Myocyte (in vitro differentiated cells): ENCODE measurements at regions not wholly inside any gene's neighbourhood (a gene's known extent, or its start where the extent isn't known, plus 50 kb on each side); places are given as distances from the start of the nearest gene placed in this dataset.

ENCODE experiments used
- DNase-seq: peaks from one replicate; pipeline ENCODE4 v3.0.0-alpha.2; 2012; ENCODE audit warnings: low read depth

DNA sequence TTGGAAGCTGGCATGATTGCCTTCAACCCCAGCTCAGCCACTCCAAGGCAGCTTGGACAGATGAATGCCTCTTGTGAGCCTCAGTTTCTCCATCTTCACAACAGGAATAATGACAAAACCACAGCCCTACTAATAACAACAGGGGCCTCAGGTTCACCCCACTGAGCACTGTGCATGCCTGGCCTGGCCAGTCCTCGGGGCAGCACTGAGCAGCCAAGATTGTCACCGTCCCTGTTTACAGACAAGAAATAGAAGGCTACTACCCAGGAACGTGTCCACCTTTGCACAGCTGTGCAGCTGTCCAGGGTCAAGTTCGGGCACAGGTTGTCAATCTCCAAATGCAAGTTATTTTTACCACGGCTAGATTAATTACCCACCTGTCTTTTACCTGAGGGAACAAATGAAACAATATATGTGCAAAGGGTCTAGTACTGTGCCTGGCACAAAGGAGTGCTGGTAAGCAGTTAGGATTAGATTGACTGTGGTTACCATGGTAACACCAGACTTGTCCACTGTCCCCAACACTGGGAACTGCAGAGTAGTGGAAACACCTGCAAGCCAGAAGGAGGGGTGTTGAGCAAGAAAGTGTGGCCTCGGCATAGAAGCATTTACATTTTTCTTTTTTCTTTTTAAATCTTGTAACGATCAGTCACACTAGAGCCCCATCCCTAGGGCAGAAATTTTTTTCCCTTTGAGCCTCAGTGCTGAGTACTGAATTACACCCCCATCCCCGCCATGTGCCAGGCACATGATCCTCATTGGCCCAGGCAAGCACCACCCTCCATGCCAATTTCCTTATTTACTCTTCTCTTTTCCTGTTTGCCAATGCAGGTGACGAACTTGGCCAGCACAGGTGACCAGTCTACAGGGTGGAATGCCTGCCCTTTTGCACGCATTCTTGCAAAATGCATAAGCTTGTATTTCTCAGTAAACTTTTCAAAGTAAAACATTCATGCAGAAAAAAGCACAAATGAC, 66.3 kb upstream of the SLC6A6 start:
- no peak for DNase-seq

DNA sequence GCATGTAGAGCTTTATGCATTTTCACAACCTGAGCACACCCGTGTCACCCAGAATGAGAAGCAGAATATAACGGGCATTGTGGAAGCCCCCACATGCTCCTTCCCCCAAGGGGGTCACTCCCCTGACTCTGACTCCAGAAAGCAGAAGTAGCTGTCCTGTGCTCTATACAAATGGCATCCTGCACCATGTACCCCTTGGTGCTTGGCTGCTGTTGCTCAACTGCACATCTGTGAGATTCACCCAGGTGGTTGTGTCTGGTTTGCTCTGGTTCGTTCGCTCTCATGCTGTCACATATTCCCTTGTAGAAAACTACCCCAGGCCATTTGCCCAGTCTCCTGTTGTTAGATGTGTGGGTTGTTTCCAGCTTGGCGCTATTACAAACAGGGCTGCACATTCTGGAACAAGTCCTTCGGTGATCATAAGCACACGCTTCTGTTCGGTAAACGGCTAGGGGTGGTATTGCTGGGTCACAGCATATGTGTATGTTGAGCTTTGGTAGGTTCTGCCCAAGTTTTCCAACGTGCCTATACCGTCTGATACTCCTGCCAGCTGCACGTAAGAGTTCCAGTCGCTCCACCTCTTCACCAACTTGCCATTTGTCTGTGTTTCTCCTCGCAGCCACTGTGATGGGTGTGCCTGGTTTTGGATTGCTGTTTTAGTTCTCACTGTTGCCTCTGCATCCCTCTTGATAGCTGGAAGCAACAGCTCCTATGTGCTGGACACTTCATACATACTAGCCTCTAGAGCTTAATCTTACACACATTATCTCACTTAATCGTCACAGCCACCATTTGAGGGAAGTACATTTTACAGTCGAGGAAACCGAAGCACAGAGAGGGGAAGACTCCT, 65.4 kb upstream of the SLC6A6 start:
- DNase-seq, result no peak

DNA sequence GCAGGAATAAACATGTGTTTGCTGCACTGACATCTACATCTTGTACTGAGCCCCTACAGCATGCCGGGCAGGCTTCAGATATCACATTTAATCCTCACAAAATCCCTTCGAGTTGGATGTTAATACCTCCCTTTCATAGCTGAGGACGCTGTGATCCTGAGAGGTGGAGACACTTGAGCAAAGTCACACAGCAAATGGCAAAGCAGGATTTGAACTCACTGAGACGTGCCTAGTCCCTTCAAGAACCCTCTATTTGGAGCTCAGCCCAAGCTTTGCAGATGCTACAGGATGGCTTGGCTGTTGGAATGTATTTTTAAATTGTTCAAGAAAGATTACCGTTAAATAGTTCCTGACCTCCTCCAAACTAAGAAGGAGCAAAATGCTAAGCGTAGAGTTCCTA, 64.6 kb upstream of the SLC6A6 start:
- DNase-seq, result no peak

- no peak for DNase-seq
These were observed 64.2 kb upstream of the SLC6A6 start for GRCh38 chr3:14338242-14338641.

DNA sequence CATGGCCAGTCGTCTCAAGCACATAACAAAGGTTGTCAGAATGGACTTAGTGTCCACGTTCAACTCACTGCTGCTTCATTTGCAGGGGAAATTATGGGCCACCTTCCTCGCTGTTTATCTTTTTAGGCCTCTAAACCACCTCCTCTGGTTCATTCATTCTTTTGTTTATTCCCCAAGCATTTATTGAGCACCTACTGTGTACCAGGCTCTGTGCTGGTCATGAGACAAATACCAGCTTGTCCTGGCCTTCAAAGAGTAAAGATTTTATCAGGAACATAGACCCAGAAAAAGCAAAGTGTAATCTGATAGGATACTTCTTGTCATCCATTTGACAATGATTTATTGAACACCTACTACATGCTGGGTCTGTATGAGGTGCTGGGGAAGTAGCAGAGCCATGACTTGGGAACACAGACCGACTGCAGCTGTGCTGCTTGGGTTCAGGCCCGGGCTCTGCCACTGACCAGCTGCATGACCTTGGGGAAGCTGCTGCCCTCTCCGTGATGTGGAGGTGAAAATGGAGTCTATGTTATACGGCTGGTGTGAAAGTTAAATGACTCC, 63.4 kb upstream of the SLC6A6 start:
- DNase-seq, result no peak

- DNase-seq, result no peak
These were observed 61.3 kb upstream of the SLC6A6 start for GRCh38 chr3:14340960-14341708.

DNA sequence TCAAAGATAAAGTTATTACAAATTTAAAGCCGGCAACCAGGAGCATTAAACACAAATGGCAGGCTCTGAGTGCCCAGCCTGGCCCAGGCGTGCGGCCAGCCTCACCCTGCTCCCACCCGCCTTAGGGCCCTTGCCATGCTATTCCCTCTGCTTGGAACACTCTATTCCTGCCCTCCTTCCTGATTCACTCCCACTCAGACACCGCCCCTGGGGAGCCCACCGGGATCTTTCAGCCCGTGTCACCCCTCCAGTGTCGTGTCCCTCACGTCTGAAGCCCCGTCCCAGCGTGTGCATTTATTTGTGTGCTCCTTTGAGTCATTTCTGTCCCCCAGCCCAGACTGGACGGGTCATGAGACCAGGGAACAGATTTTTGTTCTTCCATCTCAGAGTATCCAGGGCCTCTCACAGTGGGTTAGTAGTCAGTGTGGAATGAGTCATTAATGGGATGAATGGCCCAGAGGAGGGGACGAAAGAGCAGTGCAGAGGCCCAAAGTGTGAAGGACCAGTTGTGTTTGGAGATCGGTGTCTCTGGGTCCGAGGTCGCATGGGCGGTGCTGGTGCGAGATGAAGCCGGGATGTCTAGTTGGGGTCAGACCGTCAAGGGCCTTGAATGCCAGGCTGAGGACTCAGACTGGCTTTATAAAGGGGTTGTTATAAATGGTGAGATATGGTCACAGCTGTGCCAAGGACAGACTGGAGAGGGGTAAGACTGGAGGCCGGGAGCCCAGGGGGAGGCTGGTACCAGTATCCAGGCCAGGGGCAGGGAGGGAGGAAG, 58.9 kb upstream of the SLC6A6 start:
- no peak for DNase-seq

- DNase-seq, result no peak
These were observed 58.1 kb upstream of the SLC6A6 start for GRCh38 chr3:14344351-14344750.

DNA sequence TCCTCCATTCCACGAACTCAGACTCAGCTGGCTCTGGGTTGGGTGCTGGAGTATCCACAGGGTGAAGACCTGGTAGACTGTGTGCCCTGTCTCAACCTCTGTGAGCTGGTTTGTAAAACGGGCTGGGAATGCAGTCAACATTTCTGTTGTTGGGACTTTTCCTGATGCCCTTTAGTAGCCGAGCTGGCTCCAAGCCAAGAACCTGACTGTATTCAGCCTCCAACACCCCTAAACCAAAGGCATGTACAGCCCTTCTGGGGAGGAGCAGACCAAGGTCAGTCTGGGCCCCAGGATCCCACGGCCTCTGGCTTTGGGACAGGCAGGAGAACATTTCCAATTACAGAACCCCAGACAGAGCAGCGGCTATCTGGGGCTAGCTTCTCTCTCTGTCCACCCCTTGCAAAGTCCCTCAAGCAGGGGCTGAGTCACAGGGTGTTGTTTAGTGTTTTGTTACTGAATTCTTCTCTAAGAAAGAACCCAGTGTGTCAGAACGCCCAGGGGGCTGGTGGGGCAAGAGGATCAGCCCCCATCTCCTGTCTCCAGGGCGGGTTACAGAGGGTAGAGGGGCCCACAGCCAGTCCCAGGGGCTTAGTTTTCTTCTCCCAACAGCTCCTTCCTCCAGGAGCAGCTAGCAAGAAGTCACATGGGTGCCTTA, 56.8 kb upstream of the SLC6A6 start:
- no peak for DNase-seq

DNA sequence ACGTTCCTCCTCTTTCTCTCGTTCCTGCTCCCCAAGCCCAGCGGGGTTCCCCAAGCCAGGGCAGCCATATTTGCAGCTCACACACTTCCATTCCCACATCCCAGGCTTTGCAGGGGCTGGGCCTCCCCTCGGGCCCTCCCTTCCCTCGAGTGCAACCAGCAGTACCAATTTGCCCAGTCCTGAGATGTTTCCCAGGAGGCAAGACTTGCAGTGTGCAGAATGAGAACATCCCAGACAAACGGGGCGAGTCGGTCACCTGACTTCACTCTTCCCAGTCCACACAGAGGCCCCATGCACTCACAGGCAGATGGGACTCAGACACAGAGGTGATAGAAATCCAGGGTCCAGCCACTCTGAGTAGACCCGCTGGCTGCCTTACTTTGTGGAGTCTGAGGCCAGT, 56.2 kb upstream of the SLC6A6 start:
- no peak for DNase-seq

DNA sequence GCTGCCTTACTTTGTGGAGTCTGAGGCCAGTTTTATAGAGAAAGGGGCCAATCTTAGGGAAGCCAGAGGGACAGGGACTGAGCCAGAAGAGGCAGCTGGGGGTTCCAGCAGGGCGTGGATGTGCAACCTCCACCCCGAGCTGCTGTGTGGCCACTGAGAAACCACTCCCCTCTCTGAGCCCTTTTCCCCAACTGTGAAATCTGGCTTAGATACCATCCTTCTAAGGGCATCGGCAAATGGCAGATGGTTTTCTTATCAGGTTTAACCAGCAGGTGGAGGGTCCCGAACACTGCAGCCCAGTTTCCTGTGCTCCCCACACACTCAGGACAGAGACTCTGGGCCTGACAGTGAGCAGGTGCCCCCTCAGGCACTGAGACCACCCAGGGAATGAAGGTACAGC, 55.8 kb upstream of the SLC6A6 start:
- DNase-seq, result no peak

DNA sequence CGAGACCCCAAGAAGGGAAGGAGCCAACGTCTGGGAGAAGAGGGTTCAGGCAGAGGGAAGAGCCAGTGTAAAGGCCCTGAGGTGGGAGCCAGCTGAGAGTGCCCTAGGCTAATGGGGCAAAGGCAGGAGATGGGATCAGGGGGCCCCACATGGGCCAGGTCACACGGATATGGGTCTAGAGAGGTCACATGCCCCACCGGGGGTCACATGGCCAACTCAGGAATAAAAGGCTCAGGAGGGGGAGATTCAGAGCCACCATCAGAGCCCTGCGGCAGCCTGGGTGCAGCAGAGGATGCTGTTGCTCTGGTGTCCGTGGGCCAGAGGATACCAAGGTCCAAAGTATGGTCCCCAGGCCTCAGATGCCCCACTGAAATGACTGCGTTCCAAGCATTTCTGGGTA, 55.3 kb upstream of the SLC6A6 start:
- DNase-seq, result no peak

- no peak for DNase-seq
These were observed 50.8 kb upstream of the SLC6A6 start for GRCh38 chr3:14351617-14352001.

DNA sequence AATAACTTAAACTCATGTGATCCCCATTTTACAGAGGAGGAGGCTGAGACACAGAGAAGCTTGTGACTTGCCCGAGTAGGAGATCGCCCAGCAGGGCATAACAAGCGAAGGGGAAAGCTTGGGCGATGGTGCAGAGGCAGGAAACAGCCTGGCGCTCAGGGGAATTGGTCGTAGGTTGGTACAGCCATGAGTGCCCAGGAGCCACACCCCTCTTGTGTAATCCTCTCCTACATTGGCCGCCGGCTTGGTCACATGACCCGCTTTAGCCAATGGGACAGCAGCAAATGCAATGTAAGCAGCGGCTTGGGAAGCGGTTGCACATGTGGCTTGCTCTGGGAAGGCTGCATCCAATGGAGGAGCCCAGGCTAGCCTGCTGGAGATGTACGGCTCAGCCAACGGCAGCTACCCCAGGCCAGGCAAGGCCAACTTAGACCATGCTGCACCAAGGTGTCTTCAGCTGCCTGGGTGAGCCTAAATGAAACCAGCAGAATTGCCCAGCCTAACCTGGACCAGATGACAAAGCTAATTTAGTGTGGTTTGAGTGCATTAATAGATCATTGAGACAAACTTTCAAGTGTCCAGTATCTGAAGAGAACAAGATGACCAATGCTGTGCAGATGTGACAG, 50.3 kb upstream of the SLC6A6 start:
- DNase-seq, result no peak
